B cell (primary cell): ENCODE measurements at regions not wholly inside any gene's neighbourhood (a gene's known extent, or its start where the extent isn't known, plus 50 kb on each side); places are given as distances from the start of the nearest gene placed in this dataset.

Experiments used
- ATAC-seq: fragments of 200-7000 bp; cut with Tn5 transposase; one replicate; pipeline ENCODE4 v1.10.0; 2021; ENCODE audit warnings: low read depth, mild to moderate bottlenecking, moderate number of reproducible peaks, moderate library complexity
- CTCF ChIA-PET: fragments of 350-600 bp; sonication (Branson Sonifier 250); formaldehyde crosslinking; loops from one replicate; lab custom pipeline; 2021; ENCODE audit warnings: antibody characterized with exemption, inconsistent platforms; lab: Charles Lee
- POLR2A ChIA-PET: fragments of 350-600 bp; sonication (Branson Sonifier 250); formaldehyde crosslinking; loops from one replicate; lab custom pipeline; 2021; ENCODE audit warnings: antibody characterized with exemption; lab: Charles Lee
- DNase-seq: peaks from one replicate; pipeline ENCODE4 v3.0.0; 2013
- H2AFZ ChIP-seq: 2 replicates; pipeline ENCODE4 v1.6.1; 2012; ENCODE audit warnings: mild to moderate bottlenecking, low read depth, low read length; ENCODE audit not compliant: insufficient read depth, poor library complexity, severe bottlenecking
- H3K27ac ChIP-seq, 2 donors: 1 replicate in 1 of 2; 2 replicates in 1 of 2; pipeline ENCODE4 v1.5.1; 2012 to 2013; ENCODE audit warnings: low read length in 2 of 2, mild to moderate bottlenecking in 2 of 2, moderate library complexity in 1 of 2
- H3K27me3 ChIP-seq, 4 experiments: fragments of 200-600 bp in 1 of 4; sonication (generic) in 1 of 4; replicated peaks in 1 of 4; 1 replicate in 2 of 4; 2 replicates in 2 of 4; pipeline versions ENCODE4 v1.6.1 to v1.7.0; 2013 to 2016; ENCODE audit warnings: low read length in 3 of 4, mild to moderate bottlenecking in 2 of 4, mixed read lengths in 1 of 4, moderate library complexity in 1 of 4; ENCODE audit not compliant: insufficient read depth in 4 of 4, control insufficient read depth in 3 of 4; ENCODE audit errors: control extremely low read depth in 1 of 4
- H3K36me3 ChIP-seq, 2 experiments: replicated peaks in 1 of 2; 1 replicate in 1 of 2; 2 replicates in 1 of 2; pipeline versions ENCODE4 v1.6.1 to v1.7.1; 2013; ENCODE audit warnings: low read length in 1 of 2; ENCODE audit not compliant: insufficient read depth in 2 of 2, control insufficient read depth in 1 of 2; ENCODE audit errors: control extremely low read depth in 1 of 2, extremely low read depth in 1 of 2
- H3K4me1 ChIP-seq, 2 donors: fragments of 200-600 bp in 1 of 2; sonication (generic) in 1 of 2; 1 replicate in 1 of 2; 2 replicates in 1 of 2; pipeline versions ENCODE4 v1.5.1 to v1.6.1; 2013 to 2017; ENCODE audit warnings: low read length in 2 of 2; ENCODE audit not compliant: control insufficient read depth in 2 of 2, insufficient read depth in 2 of 2
- H3K4me2 ChIP-seq: replicated peaks from 2 replicates; pipeline ENCODE3; 2012; ENCODE audit warnings: mild to moderate bottlenecking, low read depth, low read length; ENCODE audit not compliant: poor library complexity, severe bottlenecking
- H3K4me3 ChIP-seq, 5 experiments: fragments of 200-600 bp in 1 of 5; sonication (generic) in 1 of 5; 1 replicate in 3 of 5; 2 replicates in 2 of 5; pipeline versions ENCODE4 v1.5.1 to v1.7.0; 2011 to 2016; ENCODE audit warnings: low read length in 4 of 5, mild to moderate bottlenecking in 4 of 5, low read depth in 2 of 5, control low read depth in 1 of 5, moderate library complexity in 1 of 5; ENCODE audit not compliant: insufficient read depth in 1 of 5; ENCODE audit errors: control extremely low read depth in 1 of 5, extremely low read depth in 1 of 5
- H3K79me2 ChIP-seq: fragments of 200-600 bp; sonication (generic); one replicate; pipeline ENCODE4 v1.6.0; 2016; ENCODE audit warnings: low read length; ENCODE audit not compliant: control insufficient read depth, insufficient read depth
- H3K9ac ChIP-seq: fragments of 200-600 bp; sonication (generic); 2 replicates; pipeline ENCODE4 v1.6.1; 2017; ENCODE audit warnings: mild to moderate bottlenecking, low read length, moderate library complexity
- H3K9me3 ChIP-seq, 3 donors: one replicate each; pipeline versions ENCODE4 v1.6.1 to v1.7.1; 2013; ENCODE audit warnings: low read length in 2 of 3; ENCODE audit not compliant: control insufficient read depth in 2 of 3, insufficient read depth in 1 of 3; ENCODE audit errors: control extremely low read depth in 1 of 3
- H4K20me1 ChIP-seq: 2 replicates; pipeline ENCODE4 v1.6.0; 2012; ENCODE audit warnings: mild to moderate bottlenecking, low read length; ENCODE audit not compliant: insufficient read depth, control insufficient read depth, poor library complexity, severe bottlenecking
- H3K27ac Mint-ChIP-seq: one replicate; pipeline ENCODE4 v1.8.0; 2021; ENCODE audit warnings: mixed read lengths
- H3K27me3 Mint-ChIP-seq: one replicate; pipeline ENCODE4 v1.8.0; 2021; ENCODE audit warnings: mixed read lengths
- H3K4me1 Mint-ChIP-seq: one replicate; pipeline ENCODE4 v1.8.0; 2021; ENCODE audit warnings: mixed read lengths
- H3K4me3 Mint-ChIP-seq: one replicate; pipeline ENCODE4 v1.8.0; 2021; ENCODE audit warnings: mixed read lengths
- H3K9me3 Mint-ChIP-seq: one replicate; pipeline ENCODE4 v1.8.0; 2022; ENCODE audit warnings: mixed read lengths; ENCODE audit not compliant: insufficient read depth
- CTCF ChIP-seq: fragments of 200-600 bp; IDR thresholded peaks from one replicate; pipeline ENCODE4 v1.8.0; 2022; ENCODE audit warnings: antibody characterized with exemption, mild to moderate bottlenecking
- EZH2 ChIP-seq: IDR thresholded peaks from 2 replicates; pipeline ENCODE4 v1.6.1; 2012; ENCODE audit warnings: borderline replicate concordance, low read depth, mild to moderate bottlenecking, moderate library complexity, low read length; ENCODE audit not compliant: insufficient read depth, poor library complexity, severe bottlenecking
- WGBS: methylation state at CpG from one replicate; pipeline ENCODE4 v1.1.5; 2013; ENCODE audit warnings: missing lambda C conversion rate; ENCODE audit not compliant: insufficient coverage; 5-methylcytosine and 5-hydroxymethylcytosine counted together
- intact Hi-C: fragments of 100-400 bp; cut with micrococcal nuclease; formaldehyde crosslinking; loops from one replicate; pipeline ENCODE4 v1.10.0; 2022

DNA sequence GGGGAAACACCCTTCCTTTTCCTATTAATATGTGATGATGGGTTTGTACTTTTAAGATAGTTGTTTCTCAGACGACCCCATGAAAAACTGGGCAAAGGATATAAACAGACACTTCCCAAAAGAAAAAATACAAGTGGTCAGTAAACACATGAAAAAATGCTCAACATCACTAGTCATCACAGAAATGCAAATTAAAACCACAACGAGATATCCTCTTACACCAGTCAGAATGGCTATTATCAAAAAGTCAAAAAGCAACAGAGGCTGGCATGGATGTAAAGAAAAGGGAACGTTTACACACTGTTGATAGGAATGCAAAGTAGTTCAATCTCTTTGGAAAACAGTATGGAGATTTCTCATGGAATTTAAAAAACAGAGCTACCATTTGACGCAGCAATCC is 111.4 kb upstream of the ZEB1 start:
- DNase-seq (no peak), ATAC-seq (no peak)
- no peak overlapping the region for H3K4me3 ChIP-seq
- ChIA-PET CTCF (no interaction called here), POLR2A (no interaction called here)
- Mint-ChIP-seq H3K9me3 (no peaks in the 10 kb centered on the region), H3K27ac (no peak overlapping the region), H3K4me1 (no peaks in the 10 kb centered on the region), H3K4me3 (no peak overlapping the region), H3K27me3 (no peaks in the 10 kb centered on the region)
- H3K27ac ChIP-seq, result no peak overlapping the region
- no peaks in the 10 kb centered on the region for H3K9me3 ChIP-seq
- H2AFZ ChIP-seq, result no peak overlapping the region
- no peaks in the 10 kb centered on the region for H3K4me1 ChIP-seq
- intact Hi-C loops, result no loop called here
- no peaks in the 10 kb centered on the region for H3K27me3 ChIP-seq
- no peaks in the 10 kb centered on the region for H3K36me3 ChIP-seq
- no peak for TF ChIP-seq EZH2
- TF ChIP-seq CTCF, result no peak
- no peak overlapping the region for H3K4me2 ChIP-seq
- no CpG with 5 or more reads among the region's 4 CpGs for WGBS
- no peaks in the 10 kb centered on the region for H4K20me1 ChIP-seq
- no peaks in the 10 kb centered on the region for H3K79me2 ChIP-seq
- H3K9ac ChIP-seq, result no peak overlapping the region

- no peaks in the 10 kb centered on the region for H3K4me1 Mint-ChIP-seq
- H3K27ac ChIP-seq, result no peak overlapping the region
- H3K36me3 ChIP-seq, result no peaks in the 10 kb centered on the region
- no peaks in the 10 kb centered on the region for H4K20me1 ChIP-seq
- H3K79me2 ChIP-seq, result no peaks in the 10 kb centered on the region
- 76% methylated on average over 4 of the region's 7 CpGs for WGBS
- ATAC-seq, result no peak
- intact Hi-C loops, result no loop called here
- CTCF ChIA-PET, result no interaction called here
- TF ChIP-seq EZH2, result no peak
- no peak for TF ChIP-seq CTCF
- H3K4me3 Mint-ChIP-seq, result no peak overlapping the region
- H3K27me3 Mint-ChIP-seq, result no peaks in the 10 kb centered on the region
- no peak overlapping the region for H2AFZ ChIP-seq
- H3K27ac Mint-ChIP-seq, result no peak overlapping the region
- no peak for DNase-seq
- H3K27me3 ChIP-seq, result no peaks in the 10 kb centered on the region
- no peaks in the 10 kb centered on the region for H3K9me3 ChIP-seq
- H3K9ac ChIP-seq, result no peak overlapping the region
- no peak overlapping the region for H3K4me3 ChIP-seq
- no peaks in the 10 kb centered on the region for H3K4me1 ChIP-seq
- POLR2A ChIA-PET, result no interaction called here
- H3K4me2 ChIP-seq, result no peak overlapping the region
- H3K9me3 Mint-ChIP-seq, result no peaks in the 10 kb centered on the region
Measured at GRCh38 chr10:31209478-31209877, 109.5 kb upstream of the ZEB1 start.
